ENCODE measurements at regions not wholly inside any gene's neighbourhood (a gene's known extent, or its start where the extent isn't known, plus 50 kb on each side); places are given as distances from the start of the nearest gene placed in this dataset.
A peak's percentile ranks its signal among the peaks of the same experiment; 100 is the strongest.

GRCh38 chr1:192442736-192443135, 125.9 kb downstream of the RGS21 start:
- DNase-seq (ENCODE audit: insufficient read length, low spot score), result no peak
- no peak for TF ChIP-seq CTCF (IDR thresholded peaks at IDR 0.05; ENCODE audit: insufficient read depth, missing control alignments)

GRCh38 chr1:192443616-192444015, 126.8 kb downstream of the RGS21 start:
- no peak for TF ChIP-seq CTCF (IDR thresholded peaks at IDR 0.05; ENCODE audit: insufficient read depth, missing control alignments)
- no peak for FAIRE-seq
- DNase-seq (ENCODE audit: insufficient read length, low spot score), result no peak

More at GRCh38 chr1:192442736-192443135, 125.9 kb downstream of the RGS21 start:
- FAIRE-seq, result no peak

GRCh38 chr1:192445241-192445640, 128.4 kb downstream of the RGS21 start:
- TF ChIP-seq CTCF (IDR thresholded peaks at IDR 0.05; ENCODE audit: insufficient read depth, missing control alignments), result no peak
- no peak for FAIRE-seq
- no peak for DNase-seq (ENCODE audit: insufficient read length, low spot score)

- FAIRE-seq (peak; percentile 92), DNase-seq (ENCODE audit: insufficient read length, low spot score) (no peak)
- peak; percentile 93 for TF ChIP-seq CTCF (IDR thresholded peaks at IDR 0.05; ENCODE audit: insufficient read depth, missing control alignments)
Observed at GRCh38 chr1:192445839-192446489, 129.2 kb downstream of the RGS21 start.

- TF ChIP-seq CTCF (IDR thresholded peaks at IDR 0.05; ENCODE audit: insufficient read depth, missing control alignments), result no peak
- DNase-seq (ENCODE audit: insufficient read length, low spot score) (no peak), FAIRE-seq (no peak)
Observed at GRCh38 chr1:192448026-192448578, 127.5 kb upstream of the RGS1 start.

GRCh38 chr1:192453360-192453992, 122.1 kb upstream of the RGS1 start:
- FAIRE-seq (peak; percentile 88), DNase-seq (ENCODE audit: insufficient read length, low spot score) (no peak)
- TF ChIP-seq CTCF (IDR thresholded peaks at IDR 0.05; ENCODE audit: insufficient read depth, missing control alignments), result no peak

- no peak for DNase-seq (ENCODE audit: insufficient read length, low spot score)
- peak; percentile 61 for FAIRE-seq
- TF ChIP-seq CTCF (IDR thresholded peaks at IDR 0.05; ENCODE audit: insufficient read depth, missing control alignments), result no peak
Observed at GRCh38 chr1:192459467-192459866, 116.1 kb upstream of the RGS1 start.

All from D721Med (cell line).